Fibroblast of lung (primary cell): ENCODE measurements at regions not wholly inside any gene's neighbourhood (a gene's known extent, or its start where the extent isn't known, plus 50 kb on each side); places are given as distances from the start of the nearest gene placed in this dataset.

Experiments used
- DNase-seq, 2 donors: peaks; one replicate each; pipeline versions ENCODE4 v3.0.0 to v3.0.0-alpha.2; 2010; ENCODE audit warnings: low read depth in 2 of 2
- H2AFZ ChIP-seq: 2 replicates; pipeline ENCODE4 v1.5.1; 2012; ENCODE audit warnings: low read length, control low read depth, inconsistent platforms
- H3K27ac ChIP-seq: 2 replicates; pipeline ENCODE4 v1.5.1; 2011; ENCODE audit warnings: low read length, control low read depth; ENCODE audit not compliant: insufficient read depth
- H3K27me3 ChIP-seq: 2 replicates; pipeline ENCODE4 v1.5.1; 2011; ENCODE audit warnings: mild to moderate bottlenecking, low read length; ENCODE audit not compliant: control insufficient read depth, insufficient read depth
- H3K36me3 ChIP-seq: 2 replicates; pipeline ENCODE4 v1.5.1; 2011; ENCODE audit warnings: low read length; ENCODE audit not compliant: control insufficient read depth, insufficient read depth
- H3K4me1 ChIP-seq: 2 replicates; pipeline ENCODE4 v1.5.1; 2011; ENCODE audit warnings: low read length; ENCODE audit not compliant: control insufficient read depth, insufficient read depth; ENCODE audit errors: extremely low read depth
- H3K4me2 ChIP-seq: 2 replicates; pipeline ENCODE4 v1.5.1; 2011; ENCODE audit warnings: low read length, control low read depth; ENCODE audit not compliant: insufficient read depth; ENCODE audit errors: extremely low read depth
- H3K4me3 ChIP-seq, 4 experiments: fragments of 200-600 bp in 1 of 4; sonication (generic) in 1 of 4; replicated peaks in 1 of 4; 2 replicates each; pipeline ENCODE4 v1.5.1; 2011 to 2016; ENCODE audit warnings: low read length in 4 of 4, low read depth in 3 of 4, mild to moderate bottlenecking in 3 of 4, control low read depth in 2 of 4, inconsistent platforms in 1 of 4, mixed read lengths in 1 of 4; ENCODE audit not compliant: insufficient read depth in 1 of 4; ENCODE audit errors: control extremely low read depth in 1 of 4
- H3K79me2 ChIP-seq: 2 replicates; pipeline ENCODE4 v1.5.1; 2012; ENCODE audit warnings: mild to moderate bottlenecking, low read length, inconsistent platforms; ENCODE audit not compliant: control insufficient read depth, insufficient read depth
- H3K9ac ChIP-seq: 2 replicates; pipeline ENCODE4 v1.5.1; 2011; ENCODE audit warnings: mild to moderate bottlenecking, low read length, control low read depth; ENCODE audit not compliant: insufficient read depth
- H3K9me3 ChIP-seq: 2 replicates; pipeline ENCODE4 v1.5.1; 2012; ENCODE audit warnings: low read depth, low read length; ENCODE audit not compliant: control insufficient read depth, insufficient read depth
- H4K20me1 ChIP-seq: 2 replicates; pipeline ENCODE4 v1.5.1; 2011; ENCODE audit warnings: low read length; ENCODE audit not compliant: control insufficient read depth, insufficient read depth; ENCODE audit errors: extremely low read depth
- CTCF ChIP-seq, 2 donors: IDR thresholded peaks in 1 of 2; conservative IDR thresholded peaks in 1 of 2; 1 replicate in 1 of 2; 2 replicates in 1 of 2; pipeline ENCODE4 v1.5.1; 2011 to 2012; ENCODE audit warnings: low read length in 2 of 2, control low read depth in 1 of 2, inconsistent platforms in 1 of 2, low read depth in 1 of 2, mild to moderate bottlenecking in 1 of 2
- EZH2 ChIP-seq: IDR thresholded peaks from 2 replicates; pipeline ENCODE4 v1.5.1; 2012; ENCODE audit warnings: low read length, control low read depth, mild to moderate bottlenecking; ENCODE audit errors: missing control alignments

DNA sequence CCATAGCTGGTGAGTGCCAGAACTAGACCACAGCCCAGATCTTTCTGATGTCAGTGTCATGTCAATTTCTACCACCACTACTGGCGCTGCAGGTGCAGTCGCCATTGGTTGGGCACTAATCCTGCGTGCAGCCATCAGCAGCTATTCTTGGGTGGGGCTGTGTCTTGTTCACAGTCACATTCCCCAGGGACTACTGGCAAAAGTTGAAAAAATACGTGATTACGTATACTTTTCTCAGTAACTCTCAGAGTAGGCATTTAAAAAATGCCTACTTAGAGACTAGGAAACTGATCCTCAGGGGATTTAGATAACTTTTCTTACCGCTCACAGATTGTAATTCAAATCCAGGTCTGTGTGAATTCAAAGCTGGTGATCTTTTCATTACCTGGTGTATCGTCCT lies 127.7 kb downstream of the ADAMTS15 start:
- no peak overlapping the region for H3K9ac ChIP-seq
- TF ChIP-seq EZH2 = no peak
- no peak for TF ChIP-seq CTCF (conservative IDR thresholded peaks at IDR 0.05 in 1 of 2, IDR thresholded peaks at IDR 0.05 in 1 of 2; ENCODE audit: low read depth in 1 of 2, low read length in 2 of 2)

DNA sequence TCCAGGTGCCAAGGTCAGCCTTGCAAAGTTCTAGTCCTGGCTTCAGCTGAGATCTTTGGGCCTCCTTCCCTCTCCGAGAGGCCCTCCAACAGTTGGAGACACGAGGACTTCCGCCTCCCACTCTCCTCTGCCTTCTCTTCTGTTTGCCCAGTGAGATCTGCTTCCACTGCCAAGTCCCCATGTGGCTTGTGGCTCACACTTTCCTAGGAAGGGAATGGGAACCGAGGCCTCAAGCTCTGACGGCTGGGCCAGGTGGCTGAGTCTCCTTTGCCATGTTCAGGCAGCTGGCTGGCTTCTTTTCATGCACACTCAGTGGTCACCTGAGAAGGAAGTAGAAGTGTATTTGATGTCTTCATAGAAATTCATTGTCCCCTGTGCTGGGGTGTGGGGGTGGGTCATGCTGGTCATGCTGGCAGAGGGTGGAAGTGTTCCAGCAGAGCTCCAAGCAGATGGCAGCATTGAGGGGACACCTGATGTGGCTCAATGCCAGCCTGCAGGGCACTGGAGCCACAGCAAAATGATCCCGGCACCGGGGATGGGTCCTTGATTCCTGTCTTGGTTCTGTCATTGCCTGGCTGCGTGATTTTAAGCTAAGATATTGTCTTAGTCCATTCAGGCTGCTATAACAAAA lies 130.4 kb downstream of the ADAMTS15 start:
- no peaks in the 10 kb centered on the region for H4K20me1 ChIP-seq
- H3K36me3 ChIP-seq = no peaks in the 10 kb centered on the region
- H3K27me3 ChIP-seq = no peaks in the 10 kb centered on the region
- no peak overlapping the region for H3K4me2 ChIP-seq
- peaks cover 9% of the 10 kb centered on the region for H3K4me1 ChIP-seq
- no peak overlapping the region for H3K4me3 ChIP-seq
- H3K9ac ChIP-seq = no peak overlapping the region
- no peak overlapping the region for H2AFZ ChIP-seq
- TF ChIP-seq EZH2 = no peak
- no peak for TF ChIP-seq CTCF (conservative IDR thresholded peaks at IDR 0.05 in 1 of 2, IDR thresholded peaks at IDR 0.05 in 1 of 2; ENCODE audit: low read depth in 1 of 2, low read length in 2 of 2)
- no peak for DNase-seq
- no peak overlapping the region for H3K27ac ChIP-seq
- H3K9me3 ChIP-seq = no peaks in the 10 kb centered on the region
- H3K79me2 ChIP-seq = no peaks in the 10 kb centered on the region

More for the DNA sequence above, 127.7 kb downstream of the ADAMTS15 start:
- no peaks in the 10 kb centered on the region for H4K20me1 ChIP-seq
- H3K9me3 ChIP-seq = no peaks in the 10 kb centered on the region
- no peak overlapping the region for H3K4me3 ChIP-seq
- no peaks in the 10 kb centered on the region for H3K79me2 ChIP-seq
- H3K4me1 ChIP-seq = peaks cover 6% of the 10 kb centered on the region
- no peaks in the 10 kb centered on the region for H3K36me3 ChIP-seq
- DNase-seq = no peak
- H3K27me3 ChIP-seq = no peaks in the 10 kb centered on the region
- no peak overlapping the region for H3K4me2 ChIP-seq
- H3K27ac ChIP-seq = no peak overlapping the region
- no peak overlapping the region for H2AFZ ChIP-seq

- H4K20me1 ChIP-seq = no peaks in the 10 kb centered on the region
- H3K9ac ChIP-seq = no peak overlapping the region
- peak; percentile 44 to 99 for DNase-seq
- no peak overlapping the region for H3K27ac ChIP-seq
- H3K4me1 ChIP-seq = peaks cover 9% of the 10 kb centered on the region
- no peak overlapping the region for H3K4me2 ChIP-seq
- H3K27me3 ChIP-seq = no peaks in the 10 kb centered on the region
- H3K9me3 ChIP-seq = no peaks in the 10 kb centered on the region
- TF ChIP-seq CTCF (conservative IDR thresholded peaks at IDR 0.05 in 1 of 2, IDR thresholded peaks at IDR 0.05 in 1 of 2; ENCODE audit: low read depth in 1 of 2, low read length in 2 of 2) = no peak
- no peak for TF ChIP-seq EZH2
- H3K4me3 ChIP-seq = no peak overlapping the region
- H3K79me2 ChIP-seq = no peaks in the 10 kb centered on the region
- H2AFZ ChIP-seq = no peak overlapping the region
- H3K36me3 ChIP-seq = no peaks in the 10 kb centered on the region
Measured at GRCh38 chr11:130580372-130580771, 131.9 kb downstream of the ADAMTS15 start.
